ENCODE measurements at regions not wholly inside any gene's neighbourhood (a gene's known extent, or its start where the extent isn't known, plus 50 kb on each side); places are given as distances from the start of the nearest gene placed in this dataset.

DNA sequence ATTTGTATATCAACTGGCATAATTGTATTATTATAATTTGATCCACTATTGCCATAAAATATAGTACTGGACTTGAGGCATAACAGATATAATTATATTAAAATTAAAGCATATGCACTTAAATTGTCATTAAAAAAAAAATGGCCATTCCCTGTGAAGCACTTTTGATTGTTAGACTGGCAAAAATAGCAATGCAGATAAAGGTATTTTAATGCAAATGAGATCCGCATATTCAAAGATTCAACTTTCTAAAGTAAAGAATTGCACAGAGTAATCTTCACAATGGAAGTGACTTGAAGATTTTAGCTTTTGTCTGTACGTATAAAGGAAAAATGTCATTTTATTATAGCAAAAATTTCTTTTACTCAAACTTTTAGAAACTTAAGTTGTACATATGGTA, 871.8 kb upstream of the PABPC4L start (continued):
- TF ChIP-seq, protein P1, sequence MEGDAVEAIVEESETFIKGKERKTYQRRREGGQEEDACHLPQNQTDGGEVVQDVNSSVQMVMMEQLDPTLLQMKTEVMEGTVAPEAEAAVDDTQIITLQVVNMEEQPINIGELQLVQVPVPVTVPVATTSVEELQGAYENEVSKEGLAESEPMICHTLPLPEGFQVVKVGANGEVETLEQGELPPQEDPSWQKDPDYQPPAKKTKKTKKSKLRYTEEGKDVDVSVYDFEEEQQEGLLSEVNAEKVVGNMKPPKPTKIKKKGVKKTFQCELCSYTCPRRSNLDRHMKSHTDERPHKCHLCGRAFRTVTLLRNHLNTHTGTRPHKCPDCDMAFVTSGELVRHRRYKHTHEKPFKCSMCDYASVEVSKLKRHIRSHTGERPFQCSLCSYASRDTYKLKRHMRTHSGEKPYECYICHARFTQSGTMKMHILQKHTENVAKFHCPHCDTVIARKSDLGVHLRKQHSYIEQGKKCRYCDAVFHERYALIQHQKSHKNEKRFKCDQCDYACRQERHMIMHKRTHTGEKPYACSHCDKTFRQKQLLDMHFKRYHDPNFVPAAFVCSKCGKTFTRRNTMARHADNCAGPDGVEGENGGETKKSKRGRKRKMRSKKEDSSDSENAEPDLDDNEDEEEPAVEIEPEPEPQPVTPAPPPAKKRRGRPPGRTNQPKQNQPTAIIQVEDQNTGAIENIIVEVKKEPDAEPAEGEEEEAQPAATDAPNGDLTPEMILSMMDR (IDR thresholded peaks at IDR 0.05 in 2 of 3, conservative IDR thresholded peaks at IDR 0.05 in 1 of 3; ENCODE audit: borderline replicate concordance in 1 of 3, insufficient read depth in 1 of 3, low read depth in 2 of 3, low read length in 2 of 3), result no peak

- ATAC-seq, result no peak
- RAD21 ChIA-PET (ENCODE audit: low non-redundant PET in 1 of 2, low total read pairs in 2 of 2, uncharacterized antibody in 2 of 2, unreplicated experiment in 2 of 2), result no interaction called here
- H4K20me1 ChIP-seq (ENCODE audit: insufficient read depth), result no peaks in the 10 kb centered on the region
These were observed 871.0 kb upstream of the PABPC4L start for GRCh38 chr4:135072553-135072952.

More at GRCh38 chr4:135072553-135072952, 871.0 kb upstream of the PABPC4L start:
- H3K9ac ChIP-seq (ENCODE audit: low read length), result no peak overlapping the region
- H3K9me2 ChIP-seq (ENCODE audit: insufficient read depth), result no peaks in the 10 kb centered on the region
- ChIA-PET POLR2A (no interaction called here), CTCF (no interaction called here)
- no peak overlapping the region for H2AFZ ChIP-seq (ENCODE audit: low read depth, low read length, poor library complexity, severe bottlenecking)
- no peaks in the 10 kb centered on the region for H3K27me3 ChIP-seq (ENCODE audit: insufficient read depth, low read length)
- no peak for TF ChIP-seq ATF3 (IDR thresholded peaks at IDR 0.05)
- TF ChIP-seq CEBPB (IDR thresholded peaks at IDR 0.05; ENCODE audit: low read depth), result no peak
- no peak for TF ChIP-seq EZH2phosphoT487 (IDR thresholded peaks at IDR 0.05; ENCODE audit: borderline replicate concordance)
- TF ChIP-seq REST (IDR thresholded peaks at IDR 0.05; ENCODE audit: low read depth), result no peak
- TF ChIP-seq, protein P1 (IDR thresholded peaks at IDR 0.05 in 2 of 3, conservative IDR thresholded peaks at IDR 0.05 in 1 of 3; ENCODE audit: borderline replicate concordance in 1 of 3, insufficient read depth in 1 of 3, low read depth in 2 of 3, low read length in 2 of 3), result no peak
- TF ChIP-seq RAD21 (IDR thresholded peaks at IDR 0.05; ENCODE audit: low read depth), result no peak
- TF ChIP-seq MAX (IDR thresholded peaks at IDR 0.05), result no peak
- TF ChIP-seq FOSL1 (IDR thresholded peaks at IDR 0.05; ENCODE audit: low read depth), result no peak
- TF ChIP-seq CBX3 (IDR thresholded peaks at IDR 0.05; ENCODE audit: low read depth), result no peak
- DNase-seq (ENCODE audit: low read depth, low spot score), result no peak
- intact Hi-C loops (cut with micrococcal nuclease), result no loop called here
- no peaks in the 10 kb centered on the region for H3K4me1 ChIP-seq (ENCODE audit: control insufficient read depth in 1 of 2, insufficient read depth in 2 of 2, low read length in 2 of 2)
- H3K27ac ChIP-seq (ENCODE audit: low read depth, low read length), result no peak overlapping the region
- BruUV-seq (replicated peaks), result no TSS peak
- no peak overlapping the region for H3K4me3 ChIP-seq (replicated peaks in 1 of 2; ENCODE audit: low read depth in 1 of 2, low read length in 2 of 2)
- no peaks in the 10 kb centered on the region for H3K79me2 ChIP-seq (ENCODE audit: insufficient read depth, low read length)
- no peak overlapping the region for H3K4me2 ChIP-seq (ENCODE audit: low read length)
- no peaks in the 10 kb centered on the region for H3K36me3 ChIP-seq (ENCODE audit: control insufficient read depth in 1 of 2, insufficient read depth in 2 of 2, low read length in 2 of 2)
- no peaks in the 10 kb centered on the region for H3K9me3 ChIP-seq (ENCODE audit: control insufficient read depth in 1 of 2, insufficient read depth in 1 of 2, low read depth in 1 of 2, low read length in 2 of 2)

Measured in HCT116 (cell line).